ENCODE measurements at regions not wholly inside any gene's neighbourhood (a gene's known extent, or its start where the extent isn't known, plus 50 kb on each side); places are given as distances from the start of the nearest gene placed in this dataset.

GRCh38 chr16:64440005-64440404 lies 681.9 kb downstream of the CDH11 start:
- TF ChIP-seq, protein P1, sequence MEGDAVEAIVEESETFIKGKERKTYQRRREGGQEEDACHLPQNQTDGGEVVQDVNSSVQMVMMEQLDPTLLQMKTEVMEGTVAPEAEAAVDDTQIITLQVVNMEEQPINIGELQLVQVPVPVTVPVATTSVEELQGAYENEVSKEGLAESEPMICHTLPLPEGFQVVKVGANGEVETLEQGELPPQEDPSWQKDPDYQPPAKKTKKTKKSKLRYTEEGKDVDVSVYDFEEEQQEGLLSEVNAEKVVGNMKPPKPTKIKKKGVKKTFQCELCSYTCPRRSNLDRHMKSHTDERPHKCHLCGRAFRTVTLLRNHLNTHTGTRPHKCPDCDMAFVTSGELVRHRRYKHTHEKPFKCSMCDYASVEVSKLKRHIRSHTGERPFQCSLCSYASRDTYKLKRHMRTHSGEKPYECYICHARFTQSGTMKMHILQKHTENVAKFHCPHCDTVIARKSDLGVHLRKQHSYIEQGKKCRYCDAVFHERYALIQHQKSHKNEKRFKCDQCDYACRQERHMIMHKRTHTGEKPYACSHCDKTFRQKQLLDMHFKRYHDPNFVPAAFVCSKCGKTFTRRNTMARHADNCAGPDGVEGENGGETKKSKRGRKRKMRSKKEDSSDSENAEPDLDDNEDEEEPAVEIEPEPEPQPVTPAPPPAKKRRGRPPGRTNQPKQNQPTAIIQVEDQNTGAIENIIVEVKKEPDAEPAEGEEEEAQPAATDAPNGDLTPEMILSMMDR (IDR thresholded peaks at IDR 0.05), result no peak
- TF ChIP-seq POLR2A (IDR thresholded peaks at IDR 0.05), result no peak

All from testis (tissue), 2 donors.